IMR-90 (cell line): ENCODE measurements at regions not wholly inside any gene's neighbourhood (a gene's known extent, or its start where the extent isn't known, plus 50 kb on each side); places are given as distances from the start of the nearest gene placed in this dataset.

Source experiments
- BHLHE40 ChIP-seq: fragments of 150-350 bp; IDR thresholded peaks from 2 replicates; pipeline ENCODE4 v1.6.1; 2016; ENCODE audit warnings: mild to moderate bottlenecking, low read depth, low read length
- CEBPB ChIP-seq: IDR thresholded peaks from 2 replicates; pipeline ENCODE4 v1.6.1; 2012; ENCODE audit warnings: low read depth, low read length, improper control_type of control experiment
- FOS ChIP-seq: fragments of 150-350 bp; IDR thresholded peaks from 2 replicates; pipeline ENCODE4 v1.6.1; 2016; ENCODE audit warnings: low read depth, low read length
- MAFK ChIP-seq: IDR thresholded peaks from 2 replicates; pipeline ENCODE4 v1.6.1; 2012; ENCODE audit warnings: low read depth, low read length, improper control_type of control experiment
- MAZ ChIP-seq: IDR thresholded peaks from 2 replicates; pipeline ENCODE4 v1.6.1; 2012; ENCODE audit warnings: low read depth, mild to moderate bottlenecking, low read length, improper control_type of control experiment, moderate library complexity, borderline replicate concordance
- MXI1 ChIP-seq: IDR thresholded peaks from 2 replicates; pipeline ENCODE4 v1.6.1; 2012; ENCODE audit warnings: low read depth, mild to moderate bottlenecking, low read length, moderate library complexity, borderline replicate concordance
- NFE2L2 ChIP-seq: fragments of 150-350 bp; IDR thresholded peaks from 2 replicates; pipeline ENCODE4 v1.6.1; 2016; ENCODE audit warnings: low read depth, mild to moderate bottlenecking, low read length
- POLR2A ChIP-seq: IDR thresholded peaks from 2 replicates; pipeline ENCODE4 v1.6.1; 2012; ENCODE audit warnings: mild to moderate bottlenecking, low read depth, low read length
- RAD21 ChIP-seq: IDR thresholded peaks from 2 replicates; pipeline ENCODE4 v1.6.1; 2012; ENCODE audit warnings: low read length, improper control_type of control experiment
- RCOR1 ChIP-seq: IDR thresholded peaks from 2 replicates; pipeline ENCODE4 v1.6.1; 2012; ENCODE audit warnings: mild to moderate bottlenecking, low read length, improper control_type of control experiment; ENCODE audit not compliant: insufficient replicate concordance
- RFX5 ChIP-seq: IDR thresholded peaks from 2 replicates; pipeline ENCODE4 v1.8.0; 2012; ENCODE audit warnings: low read depth, mild to moderate bottlenecking, low read length, moderate library complexity
- TF ChIP-seq, protein P1 (sequence below): conservative IDR thresholded peaks from 2 replicates; pipeline ENCODE4 v1.5.1; 2012; ENCODE audit warnings: mild to moderate bottlenecking, low read depth, low read length, improper control_type of control experiment
- TF ChIP-seq, protein P2 (sequence below): fragments of 150-350 bp; IDR thresholded peaks from 2 replicates; pipeline ENCODE4 v1.6.1; 2017; ENCODE audit warnings: mild to moderate bottlenecking, antibody characterized with exemption, low read length, low read depth
- TF ChIP-seq, protein P3 (sequence below): fragments of 150-350 bp; IDR thresholded peaks from 2 replicates; pipeline ENCODE4 v1.6.1; 2016; ENCODE audit warnings: low read depth, mild to moderate bottlenecking, low read length, moderate library complexity, borderline replicate concordance

DNA sequence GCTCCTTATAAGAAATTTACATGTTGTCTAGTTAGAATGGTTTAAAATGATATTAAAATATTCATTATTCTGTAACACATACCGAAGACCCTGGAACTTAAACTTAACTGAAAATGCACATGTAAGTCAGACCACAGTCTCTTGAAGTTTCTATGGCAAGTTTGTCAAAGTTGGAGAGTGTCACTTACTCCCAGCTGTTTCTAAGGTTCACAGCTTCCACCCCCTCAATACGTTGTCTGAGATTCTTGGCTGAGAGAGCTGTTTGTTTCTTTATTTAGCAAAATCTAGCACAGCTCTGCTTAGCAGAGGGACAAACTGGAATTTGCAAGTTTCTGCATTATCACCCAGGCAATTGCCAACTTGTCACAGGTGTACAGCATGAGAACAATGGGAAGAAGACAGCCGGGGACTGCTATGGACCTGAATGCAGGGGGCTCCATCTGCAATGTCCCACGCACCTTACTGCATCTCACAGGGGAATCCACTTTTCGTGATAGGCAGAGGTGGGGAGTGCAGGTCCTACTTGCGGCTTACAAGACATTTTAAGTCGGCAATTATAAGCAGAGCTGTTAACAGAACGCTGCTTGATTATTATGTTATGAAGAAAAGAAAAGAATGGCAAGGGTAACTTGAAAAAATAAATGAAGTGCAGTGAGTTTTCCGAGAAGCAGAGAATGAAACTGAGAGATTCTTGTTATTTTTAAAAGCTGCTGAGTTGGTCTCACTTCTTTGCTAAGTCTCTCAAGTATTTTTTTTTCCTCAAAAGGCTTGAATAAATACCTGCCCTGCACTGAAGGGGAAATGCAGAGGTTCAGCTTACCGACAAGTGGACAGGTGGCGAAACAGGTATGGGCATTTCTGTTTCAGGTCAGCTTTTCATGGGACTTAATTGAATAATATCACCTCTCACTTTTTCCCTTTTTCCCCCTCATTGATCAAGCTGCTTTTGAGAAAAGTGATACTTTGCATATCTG lies 1072.1 kb upstream of the FANCL start:
- TF ChIP-seq, protein P1, sequence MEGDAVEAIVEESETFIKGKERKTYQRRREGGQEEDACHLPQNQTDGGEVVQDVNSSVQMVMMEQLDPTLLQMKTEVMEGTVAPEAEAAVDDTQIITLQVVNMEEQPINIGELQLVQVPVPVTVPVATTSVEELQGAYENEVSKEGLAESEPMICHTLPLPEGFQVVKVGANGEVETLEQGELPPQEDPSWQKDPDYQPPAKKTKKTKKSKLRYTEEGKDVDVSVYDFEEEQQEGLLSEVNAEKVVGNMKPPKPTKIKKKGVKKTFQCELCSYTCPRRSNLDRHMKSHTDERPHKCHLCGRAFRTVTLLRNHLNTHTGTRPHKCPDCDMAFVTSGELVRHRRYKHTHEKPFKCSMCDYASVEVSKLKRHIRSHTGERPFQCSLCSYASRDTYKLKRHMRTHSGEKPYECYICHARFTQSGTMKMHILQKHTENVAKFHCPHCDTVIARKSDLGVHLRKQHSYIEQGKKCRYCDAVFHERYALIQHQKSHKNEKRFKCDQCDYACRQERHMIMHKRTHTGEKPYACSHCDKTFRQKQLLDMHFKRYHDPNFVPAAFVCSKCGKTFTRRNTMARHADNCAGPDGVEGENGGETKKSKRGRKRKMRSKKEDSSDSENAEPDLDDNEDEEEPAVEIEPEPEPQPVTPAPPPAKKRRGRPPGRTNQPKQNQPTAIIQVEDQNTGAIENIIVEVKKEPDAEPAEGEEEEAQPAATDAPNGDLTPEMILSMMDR: no peak
- TF ChIP-seq RAD21 (no peak), POLR2A (no peak), FOS (no peak), BHLHE40 (no peak), RFX5 (no peak), MAZ (no peak), MAFK (no peak), RCOR1 (no peak), NFE2L2 (no peak), MXI1 (no peak), CEBPB (no peak)
- TF ChIP-seq, protein P2, sequence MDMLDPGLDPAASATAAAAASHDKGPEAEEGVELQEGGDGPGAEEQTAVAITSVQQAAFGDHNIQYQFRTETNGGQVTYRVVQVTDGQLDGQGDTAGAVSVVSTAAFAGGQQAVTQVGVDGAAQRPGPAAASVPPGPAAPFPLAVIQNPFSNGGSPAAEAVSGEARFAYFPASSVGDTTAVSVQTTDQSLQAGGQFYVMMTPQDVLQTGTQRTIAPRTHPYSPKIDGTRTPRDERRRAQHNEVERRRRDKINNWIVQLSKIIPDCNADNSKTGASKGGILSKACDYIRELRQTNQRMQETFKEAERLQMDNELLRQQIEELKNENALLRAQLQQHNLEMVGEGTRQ: no peak
- TF ChIP-seq, protein P3, sequence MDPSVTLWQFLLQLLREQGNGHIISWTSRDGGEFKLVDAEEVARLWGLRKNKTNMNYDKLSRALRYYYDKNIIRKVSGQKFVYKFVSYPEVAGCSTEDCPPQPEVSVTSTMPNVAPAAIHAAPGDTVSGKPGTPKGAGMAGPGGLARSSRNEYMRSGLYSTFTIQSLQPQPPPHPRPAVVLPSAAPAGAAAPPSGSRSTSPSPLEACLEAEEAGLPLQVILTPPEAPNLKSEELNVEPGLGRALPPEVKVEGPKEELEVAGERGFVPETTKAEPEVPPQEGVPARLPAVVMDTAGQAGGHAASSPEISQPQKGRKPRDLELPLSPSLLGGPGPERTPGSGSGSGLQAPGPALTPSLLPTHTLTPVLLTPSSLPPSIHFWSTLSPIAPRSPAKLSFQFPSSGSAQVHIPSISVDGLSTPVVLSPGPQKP: no peak
